Epithelial cell of proximal tubule (primary cell): ENCODE measurements at regions not wholly inside any gene's neighbourhood (a gene's known extent, or its start where the extent isn't known, plus 50 kb on each side); places are given as distances from the start of the nearest gene placed in this dataset.
"Not testable (repeated sequence)": the region's sequence is repeated elsewhere in the genome, so short reads cannot be mapped to it uniquely, and the experiment has no call there.

Experiments used
- DNase-seq: peaks from one replicate; pipeline ENCODE4 v3.0.0-alpha.2; 2011; ENCODE audit warnings: low read depth
- H3K4me3 ChIP-seq: 2 replicates; pipeline ENCODE4 v1.5.1; 2011; ENCODE audit warnings: low read depth, mild to moderate bottlenecking, low read length
- CTCF ChIP-seq: conservative IDR thresholded peaks from 2 replicates; pipeline ENCODE4 v1.5.1; 2012; ENCODE audit warnings: low read depth, mild to moderate bottlenecking, low read length

- no peak for DNase-seq
- H3K4me3 ChIP-seq, result no peak overlapping the region
- no peak for TF ChIP-seq CTCF
Observed at GRCh38 chr14:83969998-83970397, 1559.9 kb upstream of the FLRT2 start.

DNA sequence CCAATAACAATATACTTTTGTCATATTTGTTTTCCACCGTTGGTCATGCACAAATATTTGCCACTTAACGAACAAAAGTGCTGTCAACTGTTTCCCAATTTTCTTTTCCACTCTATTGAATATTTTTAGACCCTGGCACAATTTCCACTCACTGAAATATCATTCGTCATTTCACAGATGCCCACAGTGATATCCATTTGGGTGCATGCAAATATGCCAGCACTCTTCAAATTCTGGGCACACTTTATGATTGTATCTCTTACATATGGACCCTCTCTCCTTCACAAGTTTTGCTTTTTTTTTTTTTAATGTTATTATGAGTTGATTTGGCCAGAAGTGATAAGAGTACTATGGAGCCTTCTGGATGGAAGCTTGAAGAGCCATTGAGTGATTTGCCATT is 1557.3 kb upstream of the FLRT2 start:
- H3K4me3 ChIP-seq, result no peak overlapping the region

DNA sequence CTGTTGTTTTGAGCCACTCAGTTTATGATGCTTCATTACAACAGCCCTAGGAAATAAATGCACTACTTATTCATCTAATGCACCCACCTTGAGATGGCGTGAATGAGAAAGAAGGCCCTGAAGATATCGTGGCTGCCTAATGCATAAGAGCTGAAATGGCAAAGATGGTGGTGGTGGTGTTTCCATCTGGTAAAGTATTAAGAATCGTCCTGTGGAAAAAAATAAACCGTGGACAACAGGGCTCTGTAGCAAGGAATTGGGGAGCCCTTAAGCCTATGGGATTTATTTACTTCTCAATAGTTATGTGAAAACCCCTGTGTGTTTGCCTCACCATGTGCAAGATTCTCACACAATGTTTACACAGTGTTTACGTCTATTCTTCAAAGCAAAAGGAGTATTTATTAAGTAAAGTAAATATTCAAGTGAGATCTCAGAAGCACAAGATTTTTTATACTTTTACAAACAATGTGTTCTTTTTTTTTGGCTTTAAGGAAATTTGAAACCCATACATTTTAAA is 1555.2 kb upstream of the FLRT2 start:
- DNase-seq, result no peak
- H3K4me3 ChIP-seq, result no peak overlapping the region
- TF ChIP-seq CTCF, result no peak

More for the DNA sequence above, 1557.3 kb upstream of the FLRT2 start:
- DNase-seq, result no peak
- no peak for TF ChIP-seq CTCF

DNA sequence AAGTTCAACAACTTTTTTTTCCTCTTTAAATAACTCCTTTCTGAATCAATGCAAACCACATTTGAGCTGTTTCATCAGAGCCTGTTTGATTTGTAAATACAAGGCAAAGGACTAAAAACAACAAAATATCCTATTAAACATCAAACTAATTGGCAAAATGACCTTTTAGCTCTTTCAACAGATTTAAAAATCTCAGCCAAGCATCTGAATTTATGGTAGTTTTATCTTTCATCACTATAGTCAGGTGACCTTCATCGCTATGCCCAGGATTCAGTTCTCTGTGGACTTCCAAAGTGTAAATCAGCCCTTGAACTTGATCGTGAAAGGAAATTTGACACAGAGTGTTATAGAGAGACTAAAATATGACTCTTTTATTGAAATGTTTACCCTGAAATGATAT is 1554.5 kb upstream of the FLRT2 start:
- TF ChIP-seq CTCF, result no peak
- DNase-seq, result no peak
- no peak overlapping the region for H3K4me3 ChIP-seq

- no peak for TF ChIP-seq CTCF
- DNase-seq, result no peak
- H3K4me3 ChIP-seq, result no peak overlapping the region
Observed at GRCh38 chr14:83975841-83976770, 1553.8 kb upstream of the FLRT2 start.

DNA sequence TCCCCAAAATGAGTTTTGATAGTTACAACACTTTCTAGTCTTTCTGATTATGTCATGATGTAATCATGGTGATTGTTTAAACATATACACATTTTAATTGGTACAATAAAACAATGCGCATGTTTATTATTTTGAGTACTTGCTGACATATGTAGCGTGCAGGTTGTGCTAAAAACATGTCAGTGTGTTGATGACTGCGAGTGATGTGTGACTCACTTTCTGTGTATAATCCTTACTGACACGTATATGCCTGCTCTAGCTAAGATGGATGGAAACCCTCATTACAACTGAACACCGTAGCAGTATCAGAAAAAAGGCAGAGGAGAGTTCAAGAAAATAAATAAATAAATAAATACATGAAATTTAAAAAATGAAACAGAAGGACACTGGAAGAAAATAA is 1552.4 kb upstream of the FLRT2 start:
- H3K4me3 ChIP-seq, result no peak overlapping the region
- no peak for DNase-seq
- TF ChIP-seq CTCF, result no peak

- not testable (repeated sequence) for DNase-seq, H3K4me3 ChIP-seq
Observed at GRCh38 chr14:83981676-83982258, 1548.2 kb upstream of the FLRT2 start.
